ENCODE measurements at regions not wholly inside any gene's neighbourhood (a gene's known extent, or its start where the extent isn't known, plus 50 kb on each side); places are given as distances from the start of the nearest gene placed in this dataset.

DNA sequence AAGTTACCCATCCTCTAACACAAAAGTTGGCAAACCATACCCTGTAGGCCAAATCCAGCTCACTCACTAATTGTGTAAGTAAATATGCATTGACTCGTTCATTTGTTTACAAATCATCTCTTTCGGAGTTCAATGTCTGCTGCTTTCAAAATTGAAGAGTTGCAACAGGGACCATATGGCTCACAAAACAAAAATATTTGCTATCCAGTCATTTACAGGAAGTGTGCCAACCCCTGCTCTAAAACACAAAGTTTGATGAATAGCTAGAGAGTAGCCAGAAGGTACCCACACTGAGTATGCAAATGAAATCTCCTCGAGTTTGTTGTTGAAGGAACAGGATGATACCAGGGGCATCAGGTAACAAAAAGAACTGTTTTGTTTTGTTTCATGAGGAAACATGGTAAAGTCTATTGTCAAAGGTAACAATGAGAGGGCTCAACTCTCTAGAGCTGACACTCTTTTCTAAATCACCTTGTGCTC, 236.2 kb upstream of the THBS1 start (continued):
- TF ChIP-seq, protein P1, sequence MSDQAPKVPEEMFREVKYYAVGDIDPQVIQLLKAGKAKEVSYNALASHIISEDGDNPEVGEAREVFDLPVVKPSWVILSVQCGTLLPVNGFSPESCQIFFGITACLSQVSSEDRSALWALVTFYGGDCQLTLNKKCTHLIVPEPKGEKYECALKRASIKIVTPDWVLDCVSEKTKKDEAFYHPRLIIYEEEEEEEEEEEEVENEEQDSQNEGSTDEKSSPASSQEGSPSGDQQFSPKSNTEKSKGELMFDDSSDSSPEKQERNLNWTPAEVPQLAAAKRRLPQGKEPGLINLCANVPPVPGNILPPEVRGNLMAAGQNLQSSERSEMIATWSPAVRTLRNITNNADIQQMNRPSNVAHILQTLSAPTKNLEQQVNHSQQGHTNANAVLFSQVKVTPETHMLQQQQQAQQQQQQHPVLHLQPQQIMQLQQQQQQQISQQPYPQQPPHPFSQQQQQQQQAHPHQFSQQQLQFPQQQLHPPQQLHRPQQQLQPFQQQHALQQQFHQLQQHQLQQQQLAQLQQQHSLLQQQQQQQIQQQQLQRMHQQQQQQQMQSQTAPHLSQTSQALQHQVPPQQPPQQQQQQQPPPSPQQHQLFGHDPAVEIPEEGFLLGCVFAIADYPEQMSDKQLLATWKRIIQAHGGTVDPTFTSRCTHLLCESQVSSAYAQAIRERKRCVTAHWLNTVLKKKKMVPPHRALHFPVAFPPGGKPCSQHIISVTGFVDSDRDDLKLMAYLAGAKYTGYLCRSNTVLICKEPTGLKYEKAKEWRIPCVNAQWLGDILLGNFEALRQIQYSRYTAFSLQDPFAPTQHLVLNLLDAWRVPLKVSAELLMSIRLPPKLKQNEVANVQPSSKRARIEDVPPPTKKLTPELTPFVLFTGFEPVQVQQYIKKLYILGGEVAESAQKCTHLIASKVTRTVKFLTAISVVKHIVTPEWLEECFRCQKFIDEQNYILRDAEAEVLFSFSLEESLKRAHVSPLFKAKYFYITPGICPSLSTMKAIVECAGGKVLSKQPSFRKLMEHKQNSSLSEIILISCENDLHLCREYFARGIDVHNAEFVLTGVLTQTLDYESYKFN (CRISPR knock-in tag; conservative IDR thresholded peaks at IDR 0.05) = peak; percentile 35; the same call in 1 of the 2 replicates
- TF ChIP-seq ZNF609 (CRISPR knock-in tag; IDR thresholded peaks at IDR 0.05; ENCODE audit: borderline replicate concordance) (no peak), KLF16 (CRISPR knock-in tag; IDR thresholded peaks at IDR 0.05) (0 out of 4 replicates have a peak, but pooled peaks of 1 of the 2 experiments have one; percentile 37), ZNF329 (CRISPR knock-in tag; IDR thresholded peaks at IDR 0.05; ENCODE audit: low read depth) (no peak), GABPB1 (CRISPR knock-in tag; IDR thresholded peaks at IDR 0.05) (0 out of 2 replicates have a peak, but pooled peaks have one; percentile 16), ZNF296 (CRISPR knock-in tag; conservative IDR thresholded peaks at IDR 0.05) (no peak), CREM (IDR thresholded peaks at IDR 0.05) (peak; percentile 33; the same call in 1 of the 2 replicates), CREM (CRISPR knock-in tag; IDR thresholded peaks at IDR 0.05) (no peak), BCL6 (CRISPR knock-in tag; IDR thresholded peaks at IDR 0.05) (0 out of 2 replicates have a peak, but pooled peaks have one; percentile 30), RERE (CRISPR knock-in tag; IDR thresholded peaks at IDR 0.05; ENCODE audit: low read depth) (0 out of 2 replicates have a peak, but pooled peaks have one; percentile 26), ARID5B (CRISPR knock-in tag; IDR thresholded peaks at IDR 0.05) (peak; percentile 81)
